ENCODE measurements at regions not wholly inside any gene's neighbourhood (a gene's known extent, or its start where the extent isn't known, plus 50 kb on each side); places are given as distances from the start of the nearest gene placed in this dataset.

GRCh38 chr2:8511868-8512612 lies 169.8 kb upstream of the ID2 start:
- TF ChIP-seq CTCF (IDR thresholded peaks at IDR 0.05; ENCODE audit: poor library complexity, severe bottlenecking): no peak
- no peak for TF ChIP-seq EP300 (conservative IDR thresholded peaks at IDR 0.05; ENCODE audit: poor library complexity, severe bottlenecking)
- no peak for TF ChIP-seq SMC3 (conservative IDR thresholded peaks at IDR 0.05; ENCODE audit: poor library complexity)
- no peak for TF ChIP-seq EZH2 (IDR thresholded peaks at IDR 0.05; ENCODE audit: borderline replicate concordance, insufficient read depth, low read length, poor library complexity, severe bottlenecking)
- no peak for TF ChIP-seq POLR2AphosphoS5 (IDR thresholded peaks at IDR 0.05)
- no peak for TF ChIP-seq TAF1 (IDR thresholded peaks at IDR 0.05; ENCODE audit: low read depth)

Measured in neural cell (in vitro differentiated cells).